ENCODE measurements at regions not wholly inside any gene's neighbourhood (a gene's known extent, or its start where the extent isn't known, plus 50 kb on each side); places are given as distances from the start of the nearest gene placed in this dataset.
"Not testable (repeated sequence)": the region's sequence is repeated elsewhere in the genome, so short reads cannot be mapped to it uniquely, and the experiment has no call there.

- not testable (repeated sequence) for DNase-seq
Measured at GRCh38 chrX:40788698-40789097, 53.4 kb upstream of the MED14 start.

GRCh38 chrX:40792433-40792832 is 57.1 kb upstream of the MED14 start:
- DNase-seq: no peak

- DNase-seq: not testable (repeated sequence)
Measured at GRCh38 chrX:40794829-40795130, 59.4 kb upstream of the MED14 start.

DNA sequence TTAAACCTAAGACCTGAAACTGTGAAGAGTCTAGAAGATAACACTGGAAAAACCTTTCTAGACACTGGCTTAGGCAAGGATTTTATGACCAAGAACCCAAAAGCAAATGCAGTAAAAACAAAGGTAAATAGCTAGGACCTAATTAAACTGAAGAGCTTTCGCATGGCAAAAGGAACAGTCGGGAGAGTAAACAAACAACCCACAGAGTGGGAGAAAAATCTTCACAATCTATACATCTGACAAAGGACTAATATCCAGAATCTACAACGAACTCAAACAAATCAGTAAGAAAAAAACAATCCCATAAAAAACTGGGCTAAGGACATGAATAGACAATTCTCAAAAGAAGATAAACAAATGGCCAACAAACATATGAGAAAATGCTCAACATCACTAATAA is 64.4 kb upstream of the MED14 start:
- DNase-seq: not testable (repeated sequence)

DNA sequence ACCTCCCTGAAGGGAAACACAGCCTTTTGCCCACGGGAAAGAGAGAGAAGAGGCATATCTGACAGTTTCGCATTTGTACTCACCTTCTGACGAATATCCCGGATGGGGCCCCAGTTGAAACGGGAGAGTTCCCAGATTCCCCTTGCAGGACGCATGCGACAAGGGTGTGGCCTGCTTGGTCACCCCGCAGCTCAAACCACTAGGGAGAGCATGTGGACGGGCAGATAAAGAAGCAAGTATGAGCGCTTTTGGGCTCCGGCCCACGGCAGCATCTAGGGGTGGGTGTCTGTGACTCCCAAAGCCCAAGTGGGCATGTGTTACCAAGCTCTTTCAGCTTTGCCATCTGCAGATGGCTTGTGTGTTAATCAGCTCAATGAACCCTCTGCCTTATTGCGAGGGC is 70.1 kb upstream of the MED14 start:
- no peak for DNase-seq

GRCh38 chrX:40806513-40807220 is 71.3 kb upstream of the MED14 start:
- DNase-seq: no peak

GRCh38 chrX:40807384-40807783 is 72.0 kb upstream of the MED14 start:
- DNase-seq: no peak

DNA sequence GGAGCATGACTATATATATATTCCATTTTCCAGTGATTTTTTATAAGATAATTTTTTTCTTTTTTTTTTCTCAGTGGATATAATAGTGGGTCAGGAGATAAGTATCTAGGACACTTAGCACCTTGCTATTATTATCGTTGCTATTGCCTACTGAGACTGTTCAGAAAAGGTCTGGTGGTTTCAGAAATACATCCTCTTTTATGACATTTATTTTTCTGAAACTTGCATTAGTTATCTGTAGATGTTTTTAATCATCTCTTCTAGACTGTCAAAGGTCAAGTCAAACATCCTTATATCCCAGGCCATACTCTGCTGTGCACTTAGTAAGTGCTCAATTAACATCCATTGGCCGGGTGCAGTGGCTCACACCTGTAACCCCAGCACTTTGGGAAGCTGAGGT is 72.9 kb upstream of the MED14 start:
- no peak for DNase-seq

GRCh38 chrX:40809210-40809609 is 73.9 kb upstream of the MED14 start:
- DNase-seq: no peak

GRCh38 chrX:40815045-40815444 is 79.7 kb upstream of the MED14 start:
- not testable (repeated sequence) for DNase-seq

GRCh38 chrX:40816906-40817305 is 81.6 kb upstream of the MED14 start:
- DNase-seq: no peak

- no peak for DNase-seq
Measured at GRCh38 chrX:40818236-40818635, 82.9 kb upstream of the MED14 start.

- DNase-seq: no peak
Measured at GRCh38 chrX:40821780-40822179, 86.4 kb upstream of the MED14 start.

GRCh38 chrX:40827331-40827730 is 92.0 kb upstream of the MED14 start:
- no peak for DNase-seq

GRCh38 chrX:40831750-40832149 is 96.4 kb upstream of the MED14 start:
- DNase-seq: no peak

- DNase-seq: no peak
Measured at GRCh38 chrX:40832723-40833122, 97.4 kb upstream of the MED14 start.

DNA sequence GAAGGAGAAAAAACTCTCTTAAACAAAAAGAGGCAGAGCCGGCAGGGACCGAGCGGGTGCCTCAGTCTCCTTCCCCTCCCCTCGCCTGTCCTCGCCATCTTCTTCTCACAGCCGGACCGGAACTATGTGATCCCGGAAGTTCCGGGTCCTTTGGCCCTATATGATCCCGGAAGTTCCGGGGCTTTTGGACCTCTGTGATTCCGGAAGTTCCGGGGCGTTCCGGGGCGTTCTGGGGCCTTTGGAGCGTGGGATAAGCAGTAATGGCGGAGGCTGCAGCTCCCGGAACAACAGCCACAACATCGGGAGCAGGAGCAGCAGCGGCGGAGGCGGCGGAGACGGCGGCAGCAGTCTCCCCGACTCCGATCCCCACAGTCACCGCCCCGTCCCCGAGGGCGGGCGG is 98.9 kb upstream of the MED14 start:
- no peak for DNase-seq

DNA sequence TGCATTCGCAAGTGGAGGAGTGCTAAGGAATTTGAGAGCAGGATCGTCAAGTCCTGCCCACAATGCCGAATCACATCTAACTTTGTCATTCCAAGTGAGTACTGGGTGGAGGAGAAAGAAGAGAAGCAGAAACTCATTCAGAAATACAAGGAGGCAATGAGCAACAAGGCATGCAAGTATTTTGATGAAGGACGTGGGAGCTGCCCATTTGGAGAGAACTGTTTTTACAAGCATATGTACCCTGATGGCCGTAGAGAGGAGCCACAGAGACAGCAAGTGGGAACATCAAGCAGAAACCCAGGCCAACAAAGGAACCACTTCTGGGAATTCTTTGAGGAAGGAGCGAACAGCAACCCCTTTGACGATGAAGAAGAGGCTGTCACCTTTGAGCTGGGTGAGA is 100.2 kb upstream of the MED14 start:
- no peak for DNase-seq

DNA sequence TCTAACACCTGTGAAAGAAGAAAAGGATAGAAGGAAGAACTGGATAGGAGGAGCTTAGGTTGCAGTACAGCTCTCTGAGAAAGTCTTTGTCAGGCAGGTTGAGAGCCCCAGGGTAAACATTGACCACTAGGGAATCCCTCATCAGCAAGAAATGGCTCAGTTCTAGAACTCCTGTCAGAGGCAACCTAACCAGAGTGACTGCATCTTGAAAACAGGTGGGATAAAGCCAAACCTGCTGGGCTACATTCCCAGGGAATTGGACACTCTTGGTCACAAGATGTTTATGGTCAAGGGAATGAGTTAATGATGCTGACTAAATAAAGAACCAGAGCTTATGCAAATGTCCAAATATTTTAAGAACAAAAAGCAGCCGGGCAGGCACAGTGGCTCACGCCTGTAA is 108.3 kb upstream of the MED14 start:
- no peak for DNase-seq

DNA sequence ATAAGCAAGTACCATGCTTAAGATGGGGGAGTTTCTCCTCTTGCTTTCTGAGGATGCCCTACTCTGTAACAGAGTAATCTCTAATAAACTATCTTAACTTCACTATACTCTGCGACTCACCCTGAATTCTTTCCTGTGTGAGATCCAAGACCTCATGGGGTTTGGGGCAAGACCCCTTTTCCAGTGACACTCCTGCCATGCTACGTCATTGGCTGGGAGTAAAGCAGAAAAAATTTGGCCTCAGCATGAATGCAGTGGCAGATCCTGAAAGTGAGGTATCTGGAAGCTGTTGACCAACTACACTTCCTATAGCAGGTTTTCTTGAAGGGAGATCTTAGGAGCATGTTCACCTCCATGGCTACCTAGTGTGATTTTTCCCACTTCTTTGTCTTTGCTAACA is 109.1 kb upstream of the MED14 start:
- DNase-seq: no peak

GRCh38 chrX:40845331-40845911 is 110.1 kb upstream of the MED14 start:
- no peak for DNase-seq

GRCh38 chrX:40849906-40850823 is 114.8 kb upstream of the MED14 start:
- DNase-seq: no peak

DNA sequence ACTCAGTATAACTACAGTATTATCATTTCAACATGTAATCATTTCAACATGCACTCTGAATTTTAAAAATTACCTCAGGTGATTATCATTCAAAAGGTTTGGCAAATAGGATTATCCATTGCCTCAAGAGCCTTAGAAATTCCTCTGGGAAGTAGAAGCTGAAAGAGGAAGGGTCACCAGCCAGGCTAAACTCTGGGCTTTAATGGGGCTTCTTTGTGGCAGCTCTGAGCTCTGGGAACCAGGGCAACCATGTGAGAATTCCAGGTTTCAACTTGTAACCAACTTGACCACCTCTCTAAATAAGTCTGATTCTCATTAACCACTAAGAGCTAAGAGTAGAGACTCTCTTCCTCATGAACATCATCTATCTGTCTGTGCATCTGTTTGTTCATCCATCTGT is 117.2 kb upstream of the MED14 start:
- no peak for DNase-seq

All from activated gamma-delta T cell treated with Interleukin-2 at 50 U/mL for 16 hours (primary cell).